ENCODE measurements at regions not wholly inside any gene's neighbourhood (a gene's known extent, or its start where the extent isn't known, plus 50 kb on each side); places are given as distances from the start of the nearest gene placed in this dataset.

DNA sequence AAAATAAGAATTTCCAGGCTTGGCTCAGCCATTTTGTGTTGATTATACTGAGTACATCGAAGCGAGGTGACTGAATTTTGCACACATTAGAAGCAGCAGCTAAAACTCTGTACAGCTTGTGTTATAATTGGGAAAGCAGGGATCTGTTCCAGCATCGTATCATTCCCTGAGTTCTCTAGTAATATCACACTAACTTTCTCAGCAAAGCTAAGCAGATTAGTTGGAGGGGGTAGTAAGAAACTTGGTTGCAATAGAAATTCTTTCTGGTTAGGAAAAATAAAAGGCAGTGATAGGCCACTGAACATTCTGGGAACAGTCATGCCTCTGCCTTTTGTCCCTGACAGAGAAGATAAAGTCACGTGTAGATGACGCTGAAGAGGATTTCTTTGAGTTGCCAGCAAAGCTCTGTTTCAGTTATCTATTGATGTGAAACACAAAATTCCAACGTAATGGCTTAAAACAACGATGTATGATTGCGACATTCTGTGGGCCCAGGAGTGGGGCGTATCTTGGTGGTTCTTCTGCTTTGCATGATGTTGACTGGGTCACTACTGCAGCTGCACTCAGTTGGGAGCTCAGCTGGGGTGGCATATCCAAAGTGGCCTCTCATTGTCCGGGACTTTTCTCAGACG, 202.1 kb upstream of the MEX3C start:
- ATAC-seq (no peak), DNase-seq (ENCODE audit: low read depth, low spot score) (no peak), FAIRE-seq (no peak)
- Histone ChIP-seq H3K36me3 (ENCODE audit: control insufficient read depth in 2 of 2, insufficient read depth in 2 of 2, low read length in 1 of 2) (no peaks in the 10 kb centered on the region), H3K79me2 (ENCODE audit: control insufficient read depth, insufficient read depth, low read length) (no peaks in the 10 kb centered on the region), H3K9ac (ENCODE audit: control insufficient read depth, insufficient read depth, low read length) (no peak overlapping the region), H3K4me1 (ENCODE audit: control insufficient read depth, insufficient read depth, low read length) (no peaks in the 10 kb centered on the region), H3K27me3 (replicated peaks in 1 of 2; ENCODE audit: control insufficient read depth in 2 of 2, insufficient read depth in 2 of 2, low read length in 1 of 2) (no peaks in the 10 kb centered on the region), H3K4me2 (ENCODE audit: control insufficient read depth, insufficient read depth) (no peak overlapping the region), H4K20me1 (ENCODE audit: control insufficient read depth, insufficient read depth) (no peaks in the 10 kb centered on the region), H3K9me3 (replicated peaks; ENCODE audit: control insufficient read depth, insufficient read depth, low read length) (no peaks in the 10 kb centered on the region), H3K4me3 (no peak overlapping the region), H2AFZ (ENCODE audit: control insufficient read depth, low read depth, low read length) (no peak overlapping the region), H3K27ac (ENCODE audit: control insufficient read depth, insufficient read depth) (no peak overlapping the region)
- SMC1A ChIA-PET (ENCODE audit: uncharacterized antibody, unreplicated experiment): interaction anchor here (2.3 kb wide), 1 partner anchor 8 kb away, joined by 5 read pairs; no protein-coding TSS in a partner anchor
- CTCF ChIA-PET: interaction anchor here (1.4 kb wide), 1 partner anchor 288 kb away, joined by 3 read pairs; no protein-coding TSS in a partner anchor
- in situ Hi-C loops (cut with MboI): loop anchor here (25.0 kb wide), 1 partner anchor 287 kb away; no protein-coding TSS in a partner anchor
- no TSS peak for BruUV-seq (replicated peaks)
- POLR2A ChIA-PET: no interaction called here
- intact Hi-C loops (cut with micrococcal nuclease; ENCODE audit: unreplicated experiment): no loop called here
- RAD21 ChIA-PET (ENCODE audit: unreplicated experiment): interaction anchor here (0.7 kb wide), 1 partner anchor 122 kb away, joined by 3 read pairs; no protein-coding TSS in a partner anchor
- no peak for TF ChIP-seq RAD51 (IDR thresholded peaks at IDR 0.05)
- no peak for TF ChIP-seq ZNF207 (IDR thresholded peaks at IDR 0.05; ENCODE audit: borderline replicate concordance)
- TF ChIP-seq RUNX3 (IDR thresholded peaks at IDR 0.05; ENCODE audit: low read length): no peak
- no peak for TF ChIP-seq CREB1 (IDR thresholded peaks at IDR 0.05; ENCODE audit: low read depth)
- no peak for TF ChIP-seq MXI1 (IDR thresholded peaks at IDR 0.05; ENCODE audit: low read depth, low read length)
- no peak for TF ChIP-seq MTA3 (IDR thresholded peaks at IDR 0.05; ENCODE audit: borderline replicate concordance, low read length)
- TF ChIP-seq, protein P1, sequence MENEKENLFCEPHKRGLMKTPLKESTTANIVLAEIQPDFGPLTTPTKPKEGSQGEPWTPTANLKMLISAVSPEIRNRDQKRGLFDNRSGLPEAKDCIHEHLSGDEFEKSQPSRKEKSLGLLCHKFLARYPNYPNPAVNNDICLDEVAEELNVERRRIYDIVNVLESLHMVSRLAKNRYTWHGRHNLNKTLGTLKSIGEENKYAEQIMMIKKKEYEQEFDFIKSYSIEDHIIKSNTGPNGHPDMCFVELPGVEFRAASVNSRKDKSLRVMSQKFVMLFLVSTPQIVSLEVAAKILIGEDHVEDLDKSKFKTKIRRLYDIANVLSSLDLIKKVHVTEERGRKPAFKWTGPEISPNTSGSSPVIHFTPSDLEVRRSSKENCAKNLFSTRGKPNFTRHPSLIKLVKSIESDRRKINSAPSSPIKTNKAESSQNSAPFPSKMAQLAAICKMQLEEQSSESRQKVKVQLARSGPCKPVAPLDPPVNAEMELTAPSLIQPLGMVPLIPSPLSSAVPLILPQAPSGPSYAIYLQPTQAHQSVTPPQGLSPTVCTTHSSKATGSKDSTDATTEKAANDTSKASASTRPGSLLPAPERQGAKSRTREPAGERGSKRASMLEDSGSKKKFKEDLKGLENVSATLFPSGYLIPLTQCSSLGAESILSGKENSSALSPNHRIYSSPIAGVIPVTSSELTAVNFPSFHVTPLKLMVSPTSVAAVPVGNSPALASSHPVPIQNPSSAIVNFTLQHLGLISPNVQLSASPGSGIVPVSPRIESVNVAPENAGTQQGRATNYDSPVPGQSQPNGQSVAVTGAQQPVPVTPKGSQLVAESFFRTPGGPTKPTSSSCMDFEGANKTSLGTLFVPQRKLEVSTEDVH (IDR thresholded peaks at IDR 0.05; ENCODE audit: low read depth, partially characterized antibody): no peak
- TF ChIP-seq EZH2 (IDR thresholded peaks at IDR 0.05; ENCODE audit: borderline replicate concordance, control insufficient read depth, low read depth, low read length): no peak
- no peak for TF ChIP-seq KLF5 (IDR thresholded peaks at IDR 0.05; ENCODE audit: partially characterized antibody)
- WGBS (ENCODE audit: insufficient coverage, insufficient replicate concordance, low lambda C conversion rate, missing lambda C conversion rate): 39% methylated on average over 11 of the region's 11 CpGs

Measured in GM12878 (cell line).